HG03103 (cell line): ENCODE measurements at regions not wholly inside any gene's neighbourhood (a gene's known extent, or its start where the extent isn't known, plus 50 kb on each side); places are given as distances from the start of the nearest gene placed in this dataset.
"Not testable (repeated sequence)": the region's sequence is repeated elsewhere in the genome, so short reads cannot be mapped to it uniquely, and the experiment has no call there.

Experiments
- ATAC-seq: cut with Tn5 transposase; IDR thresholded peaks from one replicate; pipeline ENCODE4 v1.9.1; 2021; ENCODE audit warnings: low read depth; ENCODE audit not compliant: unreplicated experiment

DNA sequence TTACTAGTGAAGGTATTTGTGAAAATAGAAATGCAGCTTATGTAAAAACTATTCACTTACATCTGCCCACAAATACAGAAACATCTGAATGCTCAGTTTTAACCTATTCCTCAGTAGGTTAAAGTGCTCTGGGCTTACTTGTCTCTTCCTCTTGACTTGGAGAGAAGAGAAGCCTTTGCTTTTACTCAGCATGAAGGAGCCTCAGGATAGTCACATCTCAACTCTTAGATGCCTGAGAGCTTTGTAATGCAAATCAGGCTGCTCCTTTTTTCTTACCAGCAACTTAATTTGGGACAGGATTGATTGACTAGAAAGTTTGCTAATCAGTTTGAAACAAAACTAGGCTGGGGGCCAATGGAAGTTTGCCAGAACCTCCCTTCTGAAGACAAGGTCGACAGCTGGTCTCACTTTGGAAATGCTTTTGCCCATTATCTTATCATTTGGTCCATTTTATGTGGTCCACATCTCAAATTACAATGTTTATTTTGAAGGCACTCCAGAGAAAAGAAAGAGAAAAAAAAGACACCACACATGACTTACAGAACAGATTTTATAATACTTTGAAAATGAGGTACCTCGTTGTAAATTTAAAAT, 274.9 kb upstream of the FRG1 start:
- ATAC-seq, result not testable (repeated sequence)

DNA sequence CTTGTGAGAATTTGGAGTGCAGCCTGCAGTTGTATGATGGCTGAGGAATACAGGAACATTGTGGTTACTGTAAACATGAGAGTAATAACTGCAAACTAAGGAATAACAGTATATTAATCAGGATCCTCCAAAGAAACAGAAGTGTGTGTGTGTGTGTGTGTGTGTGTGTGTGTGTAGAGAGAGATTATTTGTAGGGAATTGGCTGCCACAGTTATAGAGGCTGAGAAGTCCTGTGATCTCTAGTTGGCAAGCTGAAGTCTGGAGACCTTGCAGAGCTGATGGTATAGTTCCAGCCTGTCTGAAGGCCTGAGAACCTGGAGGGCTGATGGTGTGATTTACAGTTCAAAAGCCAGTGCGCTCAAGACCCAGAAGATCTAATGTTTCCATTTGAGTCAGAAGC, 273.3 kb upstream of the FRG1 start:
- ATAC-seq, result not testable (repeated sequence)

- ATAC-seq, result not testable (repeated sequence)
Observed at GRCh38 chr4:189697675-189698245, 242.9 kb upstream of the FRG1 start.

GRCh38 chr4:189703000-189703399, 237.7 kb upstream of the FRG1 start:
- ATAC-seq, result not testable (repeated sequence)

DNA sequence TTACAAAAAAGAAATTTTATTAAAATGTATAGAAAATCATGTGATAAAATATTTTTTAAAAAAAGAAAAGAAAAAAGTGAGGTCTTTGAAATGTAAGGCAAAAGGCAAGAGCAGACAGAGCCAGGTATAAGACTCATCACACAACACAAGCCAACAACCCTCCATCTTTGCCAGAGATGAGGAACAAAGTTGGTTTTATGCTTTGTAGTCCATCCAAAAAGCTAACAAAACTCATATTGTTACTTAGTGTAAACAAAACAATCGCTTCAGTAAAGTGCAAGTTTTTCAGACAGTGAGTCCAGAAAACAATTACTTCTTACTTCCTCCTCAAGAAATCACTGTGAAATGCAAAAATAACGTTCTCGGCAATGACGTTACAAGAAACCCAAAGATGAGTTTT, 233.9 kb upstream of the FRG1 start:
- not testable (repeated sequence) for ATAC-seq

- not testable (repeated sequence) for ATAC-seq
Observed at GRCh38 chr4:189707227-189707626, 233.4 kb upstream of the FRG1 start.

DNA sequence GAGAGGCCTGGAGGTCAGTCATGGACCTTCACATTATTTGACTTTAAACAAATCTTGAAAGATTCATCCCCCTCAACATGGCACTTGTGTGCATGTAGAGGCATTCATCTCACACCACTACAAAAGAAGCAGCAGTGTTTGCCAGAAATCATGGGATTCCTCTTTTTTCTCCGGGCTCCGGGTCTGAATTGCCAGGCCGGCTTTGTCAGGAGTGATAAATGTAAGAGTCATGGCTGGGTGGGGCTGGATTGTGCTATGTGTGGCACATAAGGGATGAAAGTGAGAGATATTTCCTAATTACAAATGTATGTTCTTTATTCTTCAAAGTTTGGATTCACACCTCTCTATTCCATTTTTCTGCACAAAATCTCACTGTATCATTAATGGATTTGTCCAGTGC, 228.7 kb upstream of the FRG1 start:
- not testable (repeated sequence) for ATAC-seq

DNA sequence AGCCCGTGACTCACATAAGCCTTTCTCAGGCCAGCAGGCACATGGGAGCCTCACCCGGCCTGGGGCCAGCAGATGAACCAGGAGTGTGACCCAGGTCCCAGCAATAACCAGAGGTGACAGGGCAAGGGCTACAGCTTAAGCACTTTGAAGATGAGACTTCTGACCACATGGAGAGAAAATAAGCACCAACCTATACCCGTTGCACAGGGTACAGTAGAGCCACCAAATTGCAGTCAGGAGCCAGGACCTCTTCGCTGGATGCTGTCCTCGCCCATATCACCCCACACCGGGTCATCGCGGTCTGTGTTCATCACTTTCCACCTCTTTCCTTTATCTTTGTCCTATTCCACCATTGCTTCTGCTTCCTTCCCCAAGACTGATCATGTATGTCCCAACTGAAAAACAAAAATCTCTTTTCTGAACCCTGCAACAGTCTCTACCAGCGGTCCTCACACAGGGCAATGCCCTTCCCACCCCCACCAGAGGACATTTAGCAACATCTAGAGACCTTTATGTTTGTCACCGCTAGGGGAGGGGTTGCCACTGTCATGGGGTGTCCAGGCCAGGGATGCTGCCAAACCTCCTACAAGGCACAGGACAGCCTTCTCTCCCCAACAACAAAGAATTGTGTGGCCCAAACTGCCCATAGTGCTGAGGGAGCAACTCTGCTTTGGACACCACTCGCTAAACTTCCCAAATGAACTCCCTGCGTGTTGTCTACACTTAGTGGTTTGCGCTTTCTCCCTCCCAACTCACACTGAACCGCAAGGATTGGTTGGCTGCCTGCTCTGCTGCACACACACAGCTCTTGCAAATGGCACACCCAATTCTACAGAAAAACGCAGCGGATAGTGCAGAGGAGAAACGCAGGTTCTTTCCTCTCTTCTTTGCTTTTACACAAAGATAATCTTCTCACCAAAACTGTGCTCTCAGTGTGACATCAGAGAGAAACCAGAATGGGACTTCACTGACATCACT, 219.4 kb upstream of the FRG1 start:
- ATAC-seq, result not testable (repeated sequence)

- ATAC-seq, result not testable (repeated sequence)
Observed at GRCh38 chr4:189722324-189723003, 218.2 kb upstream of the FRG1 start.

- ATAC-seq, result not testable (repeated sequence)
Observed at GRCh38 chr4:189727982-189728638, 212.6 kb upstream of the FRG1 start.

DNA sequence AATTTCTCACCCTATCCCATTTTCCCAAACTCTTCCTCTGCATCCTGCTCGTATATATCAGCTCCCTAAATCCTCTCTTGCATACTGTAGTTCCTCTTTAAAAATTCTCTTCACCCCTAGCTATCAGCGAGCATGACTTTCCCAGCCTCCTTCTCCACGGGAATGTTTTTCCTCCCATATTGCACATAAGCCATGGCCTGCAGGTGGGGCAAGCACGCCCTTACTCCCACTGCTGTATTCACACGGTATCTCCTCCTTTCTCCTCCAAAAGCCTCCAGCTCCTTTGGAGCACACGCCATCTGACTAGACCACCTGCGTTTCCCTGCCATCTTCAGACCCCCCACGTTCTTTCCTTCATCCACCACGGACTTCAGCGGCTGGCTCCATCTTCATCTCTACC, 208.7 kb upstream of the FRG1 start:
- ATAC-seq, result not testable (repeated sequence)

GRCh38 chr4:189733507-189733906, 207.2 kb upstream of the FRG1 start:
- ATAC-seq, result not testable (repeated sequence)

GRCh38 chr4:189734648-189735267, 205.9 kb upstream of the FRG1 start:
- not testable (repeated sequence) for ATAC-seq

DNA sequence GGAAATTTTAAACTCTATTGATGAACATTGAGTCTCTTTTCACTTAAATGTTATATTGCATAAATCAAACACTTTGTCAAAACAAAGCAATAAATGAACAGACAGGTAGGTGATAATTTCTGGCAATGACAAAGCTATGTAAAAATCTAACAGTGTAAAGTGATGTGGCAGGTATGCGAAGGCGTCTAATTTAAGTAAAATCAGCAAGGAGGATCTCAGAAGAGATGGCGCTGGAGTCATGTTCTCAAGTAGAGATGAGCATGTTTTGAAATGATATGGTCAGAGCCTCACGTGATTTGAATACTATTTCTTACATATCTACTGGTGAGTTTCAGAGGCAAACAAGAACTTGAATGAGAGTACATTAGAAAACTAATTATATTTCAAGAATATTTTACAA, 204.0 kb upstream of the FRG1 start:
- ATAC-seq, result not testable (repeated sequence)

- not testable (repeated sequence) for ATAC-seq
Observed at GRCh38 chr4:189740118-189740517, 200.6 kb upstream of the FRG1 start.

DNA sequence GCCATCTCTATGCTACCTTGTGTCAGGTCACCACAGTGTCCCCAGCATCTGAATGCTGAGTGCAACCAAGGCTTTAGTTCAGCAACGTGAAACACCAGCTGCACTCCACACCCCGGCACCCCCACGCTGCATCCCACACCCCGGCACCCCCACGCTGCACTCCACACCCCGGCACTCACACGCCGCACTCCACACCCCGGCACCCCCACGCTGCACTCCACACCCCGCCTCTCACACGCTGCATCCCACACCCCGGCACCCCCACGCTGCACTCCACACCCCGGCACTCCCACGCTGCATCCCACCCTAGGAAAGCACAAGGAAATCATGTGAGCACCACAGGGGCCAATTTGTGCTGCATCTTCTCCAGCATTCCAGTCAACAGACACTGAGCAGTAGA, 199.8 kb upstream of the FRG1 start:
- no peak for ATAC-seq

DNA sequence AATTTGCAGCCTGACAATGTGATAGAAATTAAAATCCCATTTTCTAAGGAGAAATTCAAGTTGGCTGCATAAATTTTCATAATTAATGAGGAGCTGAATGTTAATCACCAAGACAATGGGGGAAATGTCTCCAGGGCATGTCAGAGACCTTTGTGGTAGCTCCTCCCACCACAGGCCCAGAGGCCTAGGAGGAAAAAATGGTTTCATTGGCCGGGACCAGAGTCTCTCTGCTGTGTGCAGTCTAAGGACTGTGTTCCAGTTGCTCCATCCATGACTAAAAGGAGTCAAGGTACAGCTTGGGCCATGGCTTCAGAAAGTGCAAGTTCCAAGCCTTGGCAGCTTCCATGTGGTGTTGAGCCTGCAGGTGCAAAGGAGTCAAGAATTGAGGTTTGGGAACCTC, 187.6 kb upstream of the FRG1 start:
- not testable (repeated sequence) for ATAC-seq

DNA sequence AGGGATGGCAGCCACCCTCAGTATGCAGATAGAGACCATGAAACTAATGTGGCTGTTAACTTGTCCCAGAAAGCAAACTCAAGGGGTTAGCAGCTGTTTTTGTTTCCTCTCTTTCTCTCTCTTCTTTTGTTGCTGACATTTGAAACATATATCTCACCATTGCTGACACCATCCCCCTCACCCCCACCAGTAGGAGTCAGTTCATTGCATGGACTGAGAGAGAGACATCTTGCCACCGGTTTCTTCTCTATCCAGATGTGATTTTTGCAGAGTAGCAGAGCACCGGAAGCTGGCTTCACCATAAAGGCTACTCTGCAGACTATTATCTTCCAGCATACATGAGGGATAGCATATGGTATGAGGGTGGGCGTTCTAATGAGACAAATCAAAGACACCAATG, 177.1 kb upstream of the FRG1 start:
- no peak for ATAC-seq

DNA sequence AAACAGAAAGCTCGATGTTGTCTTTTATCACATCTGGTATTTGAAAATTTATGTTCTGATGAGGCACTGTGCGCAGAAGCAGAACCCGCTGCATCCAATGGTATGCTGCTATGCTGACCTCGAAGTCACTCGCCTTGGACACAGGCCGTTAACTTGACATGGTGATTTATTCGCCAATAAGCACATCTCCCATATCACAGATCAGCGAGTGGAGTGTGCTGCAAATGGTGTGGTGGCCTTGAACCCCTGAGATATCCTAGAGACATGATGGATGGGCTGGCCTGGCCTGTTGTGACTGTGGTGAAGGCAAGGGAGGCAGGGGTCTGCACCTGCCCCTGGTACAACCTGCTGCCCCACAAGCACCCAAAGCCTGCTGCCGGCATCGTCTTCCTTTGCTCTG, 175.4 kb upstream of the FRG1 start:
- ATAC-seq, result no peak

GRCh38 chr4:189765736-189766135, 174.9 kb upstream of the FRG1 start:
- ATAC-seq, result no peak
